ENCODE measurements at regions not wholly inside any gene's neighbourhood (a gene's known extent, or its start where the extent isn't known, plus 50 kb on each side); places are given as distances from the start of the nearest gene placed in this dataset.

GRCh38 chr4:163621821-163622220 is 127.3 kb downstream of the TMA16 start:
- TF ChIP-seq CTCF (IDR thresholded peaks at IDR 0.05) (no peak), ZFX (IDR thresholded peaks at IDR 0.05; ENCODE audit: borderline replicate concordance) (no peak)

Measured in 22Rv1 (cell line).